ENCODE measurements at regions not wholly inside any gene's neighbourhood (a gene's known extent, or its start where the extent isn't known, plus 50 kb on each side); places are given as distances from the start of the nearest gene placed in this dataset.

- DNase-seq = no peak
These were observed 98.8 kb downstream of the DUSP6 start for GRCh38 chr12:89253488-89253887.

- no peak for DNase-seq
These were observed 100.0 kb downstream of the DUSP6 start for GRCh38 chr12:89252284-89252683.

- DNase-seq = no peak
These were observed 100.7 kb downstream of the DUSP6 start for GRCh38 chr12:89251342-89252271.

- no peak for DNase-seq
These were observed 101.7 kb downstream of the DUSP6 start for GRCh38 chr12:89250636-89251035.

DNA sequence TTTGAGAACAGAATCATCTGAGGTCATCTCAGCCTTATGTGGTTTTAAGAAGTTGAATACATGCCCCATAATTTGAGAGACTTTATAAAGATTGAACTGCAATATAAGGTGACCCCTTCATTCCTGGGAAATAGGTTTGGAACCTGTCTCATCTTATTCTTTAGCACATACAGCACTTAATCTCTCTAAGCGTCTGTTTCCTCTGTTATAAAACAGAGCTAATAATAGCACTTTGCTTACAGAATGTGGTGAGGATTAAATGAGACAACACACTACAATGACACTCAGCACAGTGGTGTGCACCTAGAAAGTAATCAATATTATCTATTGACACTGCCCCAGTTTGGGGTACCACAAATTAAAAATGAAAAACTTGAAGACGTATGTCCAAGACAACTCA is 102.1 kb downstream of the DUSP6 start:
- no peak for DNase-seq

DNA sequence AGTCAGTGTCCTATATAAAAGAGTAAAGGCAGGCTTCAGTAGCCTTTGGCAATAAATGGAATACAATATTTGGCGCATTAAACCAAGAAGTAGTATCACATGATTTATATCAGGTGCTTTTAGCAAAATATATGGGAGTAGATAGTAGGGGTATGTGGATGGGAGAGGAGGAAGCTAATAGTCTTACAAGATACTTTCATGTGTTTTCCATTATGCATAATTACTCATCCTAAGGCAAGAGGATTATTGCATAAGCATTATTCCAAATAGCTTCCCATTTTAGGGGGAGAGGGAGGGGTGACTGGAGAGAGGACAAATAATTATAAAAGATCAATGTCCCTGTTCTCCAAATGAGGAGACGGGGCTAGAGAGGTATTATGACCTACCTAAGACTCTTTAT is 104.3 kb downstream of the DUSP6 start:
- DNase-seq = no peak

DNA sequence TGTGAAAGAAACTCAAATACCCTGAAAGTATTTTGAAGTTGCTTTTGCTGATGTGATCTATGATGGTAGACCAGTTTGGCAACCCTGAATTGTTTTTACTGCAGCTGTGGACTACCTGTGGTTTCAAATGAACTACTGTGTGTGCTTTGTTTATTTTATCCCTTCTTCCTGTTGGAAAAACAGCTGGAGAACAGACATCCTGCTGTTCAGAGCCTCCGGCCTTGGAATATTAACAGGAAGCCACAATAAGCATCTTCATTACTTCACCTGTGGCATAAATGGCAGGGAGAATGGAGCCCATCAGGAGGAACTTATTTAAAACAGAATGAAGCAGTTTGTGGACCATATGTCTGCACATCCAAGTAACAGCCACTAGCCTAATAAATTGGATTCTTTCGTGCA is 104.8 kb downstream of the DUSP6 start:
- no peak for DNase-seq

DNA sequence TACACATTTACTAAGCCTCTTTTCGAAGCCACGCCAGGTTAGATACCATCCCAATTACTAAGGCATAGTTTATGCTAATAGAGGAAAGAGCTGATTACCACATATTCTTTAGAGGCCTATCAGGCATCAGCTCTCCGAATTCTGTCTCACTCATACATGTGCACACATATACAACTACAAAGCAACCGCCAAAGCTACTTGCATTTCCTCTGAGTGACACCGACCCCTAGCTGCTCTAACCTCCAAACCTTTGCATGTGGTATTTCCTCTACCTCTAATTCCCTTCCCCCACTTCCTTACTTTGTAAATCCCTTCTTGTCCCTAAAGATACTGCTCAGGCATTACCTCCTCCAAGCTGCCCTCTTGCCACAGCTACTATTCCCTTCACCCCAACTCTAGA is 107.2 kb downstream of the DUSP6 start:
- peak; percentile 48 to 66 for DNase-seq

GRCh38 chr12:89244536-89244935 is 107.8 kb downstream of the DUSP6 start:
- DNase-seq = peak in 1 of 2 donors; percentile 28

GRCh38 chr12:89243771-89244170 is 108.5 kb downstream of the DUSP6 start:
- no peak for DNase-seq

GRCh38 chr12:89239534-89239933 is 112.8 kb downstream of the DUSP6 start:
- DNase-seq = no peak

DNA sequence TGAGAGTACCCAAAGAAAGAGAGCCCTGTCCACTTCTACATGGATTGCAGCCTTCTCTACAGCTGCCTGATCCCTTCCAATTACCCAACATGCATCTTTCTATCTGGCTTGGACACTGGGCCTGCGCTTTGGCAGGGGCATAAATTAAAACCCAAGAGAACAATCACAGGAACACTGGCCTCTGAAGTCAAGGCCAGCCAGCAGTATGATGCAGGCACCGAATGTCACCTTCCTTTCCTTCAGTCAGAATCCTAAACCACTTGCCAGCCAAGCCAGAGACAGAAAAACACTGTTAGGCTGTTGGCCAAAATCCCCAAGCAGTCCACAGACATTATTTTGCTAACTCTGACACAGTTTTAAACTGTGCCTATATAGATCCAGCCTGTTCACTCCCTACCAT is 113.7 kb downstream of the DUSP6 start:
- DNase-seq = no peak

DNA sequence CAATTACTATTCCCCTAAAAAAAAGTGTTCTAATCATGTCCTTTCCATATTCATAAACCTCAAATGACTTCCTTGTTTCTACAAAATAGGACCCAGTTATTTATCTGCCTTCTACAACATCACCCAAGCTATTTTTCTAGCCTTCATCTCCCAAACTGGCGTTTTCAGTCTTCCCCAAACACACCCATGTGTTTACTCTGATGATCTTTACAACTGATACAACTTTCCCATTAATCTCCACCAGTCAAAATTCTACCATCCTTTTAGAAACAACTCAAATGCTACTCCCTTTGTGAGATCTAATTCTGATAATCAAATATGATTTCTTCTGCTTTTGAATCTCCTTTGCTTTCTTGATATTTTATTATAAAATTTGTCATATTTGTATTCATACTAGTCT is 114.5 kb downstream of the DUSP6 start:
- no peak for DNase-seq

DNA sequence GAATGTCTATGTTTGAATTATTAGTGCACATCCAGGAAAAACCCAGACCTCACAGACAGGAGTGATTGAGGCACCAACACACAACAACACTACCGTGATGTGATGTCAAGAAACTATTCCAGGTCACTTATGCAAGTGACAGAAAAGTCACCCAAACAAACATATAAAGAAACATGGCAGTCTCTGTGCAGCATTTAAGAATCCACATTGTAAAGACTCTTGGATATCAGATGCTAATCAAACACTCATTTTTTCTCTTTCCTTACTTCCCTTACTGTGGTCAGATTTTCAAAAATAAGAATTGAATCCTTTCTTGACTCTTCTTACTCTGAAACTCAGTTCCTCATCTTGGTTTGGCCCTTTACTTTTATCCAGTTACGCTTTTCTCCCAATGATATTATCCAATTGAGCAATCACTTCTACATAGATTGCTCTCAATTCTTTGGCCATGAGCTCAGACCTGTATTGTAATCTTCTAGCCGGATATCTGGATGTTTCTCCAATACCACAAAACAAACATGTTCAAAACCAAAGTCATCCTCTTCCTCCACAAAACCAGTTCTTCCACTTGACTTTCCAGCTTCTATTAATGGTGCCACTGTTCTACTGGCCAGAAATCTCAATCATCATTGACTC is 115.4 kb downstream of the DUSP6 start:
- DNase-seq = no peak

GRCh38 chr12:89236237-89236636 is 116.1 kb downstream of the DUSP6 start:
- DNase-seq = no peak

DNA sequence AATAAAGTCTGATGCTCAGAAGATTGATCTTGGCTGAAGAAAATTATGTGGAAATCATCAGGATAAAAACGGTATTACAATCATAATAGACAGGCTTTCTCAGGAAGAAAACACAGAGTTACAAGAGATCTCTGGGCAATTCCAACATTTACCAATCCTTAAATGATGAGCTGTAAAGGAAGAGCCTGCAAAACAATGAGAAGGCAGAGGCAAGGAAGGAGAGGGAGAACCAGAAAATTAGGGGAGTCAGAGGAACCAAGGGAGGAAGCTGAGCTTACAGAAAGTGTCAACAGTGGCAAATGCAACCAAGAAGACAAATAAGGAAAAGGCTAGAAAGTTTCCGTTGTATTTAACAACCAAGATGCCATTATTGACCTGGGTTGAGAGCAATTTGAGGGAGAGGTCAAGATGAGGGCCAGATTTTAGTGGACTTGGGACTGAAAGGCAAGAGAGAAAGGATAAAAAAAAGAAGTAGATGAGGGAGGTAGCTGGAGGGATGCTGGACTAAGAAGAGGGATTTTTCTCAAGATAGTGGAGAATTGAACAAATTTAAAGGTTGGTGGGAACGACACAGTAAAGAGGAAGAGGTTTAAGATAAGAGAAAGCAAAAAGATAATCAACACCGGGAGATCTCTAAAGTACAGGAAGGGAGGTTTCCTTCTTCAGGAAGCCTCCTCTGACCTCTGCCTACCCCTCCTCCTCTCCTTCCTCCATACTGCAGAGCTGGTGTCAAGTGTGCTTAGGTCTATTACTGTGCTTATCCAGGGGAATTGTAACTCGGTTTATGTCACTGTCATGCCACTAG is 116.9 kb downstream of the DUSP6 start:
- peak in 1 of 2 donors; percentile 24 for DNase-seq

DNA sequence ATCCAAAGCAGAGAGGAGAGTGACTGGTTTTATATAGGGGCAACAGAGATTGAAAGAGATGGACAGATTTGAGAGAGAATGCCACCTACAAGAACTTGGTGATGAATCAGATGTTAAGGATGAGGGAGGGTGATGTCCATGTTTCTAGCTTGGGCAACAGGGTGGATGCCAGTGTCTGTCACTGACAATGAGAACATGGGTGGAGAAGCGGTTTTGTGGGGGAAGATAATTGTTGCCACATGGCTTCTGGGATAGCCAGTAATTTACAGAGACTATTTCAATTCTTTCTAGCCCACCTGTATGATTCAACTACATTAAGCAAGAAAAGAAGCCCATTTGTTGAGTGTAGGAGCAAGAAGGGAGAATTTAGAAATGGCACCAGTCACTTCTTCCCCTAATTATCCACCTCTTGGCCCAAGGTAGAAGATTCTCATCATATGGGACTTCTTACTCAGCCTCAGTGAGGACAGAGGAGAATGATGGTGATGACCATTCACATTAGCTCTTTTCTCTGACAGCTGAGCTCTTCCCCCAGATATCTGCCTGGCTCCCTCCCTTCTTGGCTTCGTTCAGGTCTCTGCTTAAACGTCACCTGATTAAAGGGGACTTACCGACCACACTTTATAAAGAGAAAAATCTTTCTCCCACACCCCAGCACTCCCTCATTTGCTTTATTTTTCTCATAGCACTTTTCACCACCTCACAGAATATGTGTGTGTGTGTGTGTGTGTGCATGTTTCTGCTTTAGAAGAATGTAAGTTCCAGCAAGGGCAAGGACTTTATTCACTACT is 117.8 kb downstream of the DUSP6 start:
- no peak for DNase-seq

- no peak for DNase-seq
These were observed 120.6 kb downstream of the DUSP6 start for GRCh38 chr12:89231686-89232085.

DNA sequence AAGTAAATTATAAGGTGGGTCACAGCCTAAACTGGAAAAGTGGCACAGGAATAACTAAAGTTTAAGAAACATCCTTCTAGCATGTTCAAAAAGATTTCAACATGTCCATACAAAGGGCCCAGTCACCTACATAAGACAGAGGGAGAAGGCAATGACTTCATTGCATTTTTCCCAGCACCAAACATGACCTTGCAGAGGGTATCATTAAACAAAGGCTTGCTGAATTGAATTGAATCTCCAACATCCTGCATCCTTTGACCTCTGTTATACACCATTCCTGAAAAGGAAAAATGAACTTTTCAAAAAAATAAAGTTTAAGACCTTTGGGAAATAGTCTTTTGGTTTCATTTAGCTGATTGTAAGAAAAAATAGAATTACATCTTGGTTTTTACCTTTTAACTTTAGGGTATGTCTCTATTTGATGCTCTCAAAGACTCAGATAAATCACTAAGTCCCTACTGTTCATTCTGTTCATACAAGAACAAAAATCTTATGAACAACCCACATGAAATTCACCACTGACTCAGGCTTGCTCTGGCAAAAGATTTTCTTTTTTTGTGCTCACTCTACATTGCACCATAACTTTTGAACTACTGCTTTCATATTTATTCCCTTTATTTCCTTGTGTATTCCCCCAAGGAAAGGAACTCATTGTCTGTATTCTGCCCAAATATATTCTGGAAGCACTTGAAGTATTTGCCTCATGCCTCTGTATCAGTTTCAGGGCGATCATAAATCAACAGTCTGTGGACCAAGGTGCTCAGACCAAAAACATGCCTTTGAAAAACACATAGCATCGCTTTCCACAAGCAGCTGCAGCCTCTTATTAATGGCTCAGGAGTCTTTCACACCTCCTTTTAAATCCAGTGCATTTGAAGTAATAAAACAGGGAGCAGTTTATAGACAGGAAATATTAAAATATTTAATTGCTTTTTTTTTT is 121.7 kb downstream of the DUSP6 start:
- DNase-seq = no peak

GRCh38 chr12:89228491-89228890 is 123.8 kb downstream of the DUSP6 start:
- DNase-seq = no peak

GRCh38 chr12:89227774-89228173 is 124.5 kb downstream of the DUSP6 start:
- DNase-seq = no peak
